HS-5 (cell line): ENCODE measurements at regions not wholly inside any gene's neighbourhood (a gene's known extent, or its start where the extent isn't known, plus 50 kb on each side); places are given as distances from the start of the nearest gene placed in this dataset.
A peak's percentile ranks its signal among the peaks of the same experiment; 100 is the strongest.

Source experiments
- DNase-seq: peaks from one replicate; pipeline ENCODE4 v3.0.0-alpha.2; 2012; ENCODE audit warnings: low read depth

GRCh38 chr9:18394847-18395351 is 79.1 kb upstream of the ADAMTSL1 start:
- no peak for DNase-seq

- no peak for DNase-seq
Measured at GRCh38 chr9:18396102-18396728, 77.7 kb upstream of the ADAMTSL1 start.

- DNase-seq: no peak
Measured at GRCh38 chr9:18397076-18397475, 76.9 kb upstream of the ADAMTSL1 start.

DNA sequence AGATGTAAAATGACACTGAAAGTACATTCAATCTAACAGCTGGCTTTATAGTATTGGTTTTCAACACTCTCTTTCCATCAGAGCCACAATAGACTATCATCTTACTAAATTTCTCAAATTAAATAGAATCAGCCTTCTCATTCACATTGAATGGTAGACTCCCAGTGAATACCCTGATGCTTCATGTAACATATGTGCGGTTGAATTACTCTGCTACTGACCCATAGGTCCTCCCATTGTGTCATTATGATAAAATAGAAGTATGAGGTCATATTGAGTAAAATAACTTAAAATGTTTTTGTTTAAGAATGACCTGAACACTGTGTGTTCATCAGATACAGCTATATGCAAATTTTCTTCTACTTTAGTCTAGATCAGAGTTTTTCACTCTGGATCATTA is 75.9 kb upstream of the ADAMTSL1 start:
- DNase-seq: no peak

GRCh38 chr9:18404434-18405029 is 69.4 kb upstream of the ADAMTSL1 start:
- DNase-seq: no peak

DNA sequence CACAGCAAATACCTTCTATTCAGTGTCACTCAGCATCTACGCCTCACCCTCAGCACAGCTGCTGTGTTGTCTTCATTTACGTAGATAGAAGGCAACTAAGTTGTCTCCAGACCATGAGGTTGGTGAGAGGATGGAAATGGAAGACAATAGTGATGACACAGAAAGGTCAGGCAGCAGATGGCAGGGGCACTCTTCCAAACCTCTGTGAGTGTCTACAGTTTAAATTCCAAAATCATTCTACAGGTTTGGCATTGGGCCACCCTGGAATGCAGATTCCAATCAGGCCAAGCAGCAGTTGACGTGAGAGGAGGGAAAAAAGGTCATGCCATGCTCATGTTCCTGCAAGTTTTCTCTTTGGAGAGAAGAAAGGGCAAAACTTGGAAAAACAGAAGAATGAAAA is 68.7 kb upstream of the ADAMTSL1 start:
- peak; percentile 87 for DNase-seq

DNA sequence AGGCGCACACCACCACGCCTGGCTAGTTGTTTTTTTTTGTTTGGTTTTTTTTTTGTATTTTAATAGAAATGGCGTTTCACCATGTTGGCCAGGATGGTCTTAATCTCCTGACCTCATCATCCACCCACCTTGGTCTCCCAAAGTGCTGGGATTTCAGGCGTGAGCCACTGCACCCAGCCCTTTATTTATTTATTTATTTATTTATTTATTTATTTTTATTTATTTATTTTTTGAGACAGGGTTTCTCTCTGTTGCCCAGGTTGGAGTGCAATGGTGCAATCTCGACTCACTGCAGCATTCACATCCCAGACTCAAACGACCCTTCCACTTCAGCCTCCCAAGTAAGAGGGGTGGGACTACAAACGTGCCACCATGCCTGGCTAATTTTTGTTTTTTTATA is 63.0 kb upstream of the ADAMTSL1 start:
- no peak for DNase-seq

- no peak for DNase-seq
Measured at GRCh38 chr9:18421391-18421790, 52.6 kb upstream of the ADAMTSL1 start.

DNA sequence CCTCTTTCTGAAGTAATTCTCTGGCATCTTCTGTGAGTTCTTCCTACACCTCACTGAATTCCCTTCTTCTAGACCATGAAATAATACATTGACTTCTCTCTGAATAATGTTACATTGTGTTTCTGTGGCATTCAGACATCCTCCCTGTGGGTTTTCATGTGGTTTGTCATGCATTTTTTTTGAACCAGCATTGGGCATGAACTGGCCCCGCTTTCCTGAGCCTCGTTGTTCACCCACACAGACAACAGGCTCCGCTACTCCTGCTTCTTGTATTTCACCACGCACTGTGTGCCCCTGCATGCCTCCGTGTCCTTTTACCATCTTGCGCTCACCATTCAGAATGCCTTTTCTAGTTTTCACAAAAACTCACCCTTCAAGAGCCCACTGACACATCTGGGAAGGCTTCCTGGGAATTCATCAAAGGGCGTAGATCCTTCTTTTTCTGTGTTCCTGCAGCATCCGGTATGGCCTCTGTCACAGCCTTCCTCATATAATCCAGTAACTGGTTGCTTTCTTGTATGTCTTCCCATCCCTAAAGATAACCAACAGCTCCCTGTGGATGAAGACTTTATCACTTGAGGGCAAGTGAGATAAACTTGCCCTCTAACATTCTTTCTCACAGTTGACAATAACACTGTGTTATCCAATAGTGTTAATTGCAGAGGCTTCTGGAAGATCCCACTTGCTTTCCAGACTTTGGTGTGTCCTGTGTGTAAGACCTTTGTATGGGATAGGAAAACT is 51.5 kb upstream of the ADAMTSL1 start:
- no peak for DNase-seq

DNA sequence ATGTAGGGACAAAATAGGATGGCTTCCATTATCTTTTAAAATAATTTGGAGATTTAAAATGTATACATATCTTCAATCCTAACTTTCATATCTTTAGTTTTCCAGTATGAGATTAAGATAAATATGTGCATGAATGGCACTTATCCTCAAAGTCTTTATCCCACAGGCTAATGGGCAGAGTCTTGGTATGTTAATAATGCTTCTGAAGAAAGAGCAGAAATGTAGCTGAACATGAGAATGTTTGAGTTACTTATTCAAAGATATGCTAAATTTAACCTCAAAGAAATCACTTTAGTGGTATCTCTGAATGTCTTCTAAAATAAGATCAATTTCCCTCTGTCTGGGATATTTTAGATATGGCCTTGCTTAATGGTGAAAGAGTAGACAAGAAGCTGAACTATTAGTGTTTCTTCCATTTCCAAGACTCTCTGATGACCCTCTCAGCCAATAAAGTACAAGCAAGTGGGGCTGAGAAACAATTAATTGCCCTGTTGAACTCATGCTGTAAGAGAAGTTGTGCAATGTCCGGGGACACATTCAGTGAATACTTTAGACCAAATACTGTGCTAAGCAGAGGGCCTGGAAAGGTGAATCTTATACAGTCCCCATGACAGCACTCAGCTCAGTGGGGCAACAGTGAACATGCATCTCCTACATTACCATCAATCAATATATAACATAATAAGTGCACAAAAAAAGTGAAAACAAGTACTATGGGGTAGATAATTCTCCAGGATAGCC is 50.0 kb upstream of the ADAMTSL1 start:
- no peak for DNase-seq
